ENCODE measurements at regions not wholly inside any gene's neighbourhood (a gene's known extent, or its start where the extent isn't known, plus 50 kb on each side); places are given as distances from the start of the nearest gene placed in this dataset.

DNA sequence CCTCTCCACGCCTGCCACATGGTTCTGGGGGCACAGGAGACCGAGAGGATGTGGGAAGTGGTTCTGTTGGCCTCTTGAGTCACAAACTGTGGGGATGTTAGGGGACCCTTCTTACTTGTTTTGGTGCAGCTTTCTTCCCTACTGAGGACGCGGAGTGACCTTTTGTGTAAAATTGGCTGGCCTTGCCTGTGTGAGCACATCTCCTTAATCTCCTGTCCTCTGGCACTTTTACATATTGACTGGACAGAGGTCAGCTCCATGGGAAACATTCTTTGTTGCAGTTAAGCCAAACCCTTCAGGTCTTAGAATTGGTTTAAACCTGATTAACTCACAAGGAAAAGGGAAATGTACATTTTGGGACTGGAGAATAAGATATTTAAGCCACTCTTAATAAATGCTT, 51.2 kb upstream of the TENM4 start:
- TF ChIP-seq, protein P1, sequence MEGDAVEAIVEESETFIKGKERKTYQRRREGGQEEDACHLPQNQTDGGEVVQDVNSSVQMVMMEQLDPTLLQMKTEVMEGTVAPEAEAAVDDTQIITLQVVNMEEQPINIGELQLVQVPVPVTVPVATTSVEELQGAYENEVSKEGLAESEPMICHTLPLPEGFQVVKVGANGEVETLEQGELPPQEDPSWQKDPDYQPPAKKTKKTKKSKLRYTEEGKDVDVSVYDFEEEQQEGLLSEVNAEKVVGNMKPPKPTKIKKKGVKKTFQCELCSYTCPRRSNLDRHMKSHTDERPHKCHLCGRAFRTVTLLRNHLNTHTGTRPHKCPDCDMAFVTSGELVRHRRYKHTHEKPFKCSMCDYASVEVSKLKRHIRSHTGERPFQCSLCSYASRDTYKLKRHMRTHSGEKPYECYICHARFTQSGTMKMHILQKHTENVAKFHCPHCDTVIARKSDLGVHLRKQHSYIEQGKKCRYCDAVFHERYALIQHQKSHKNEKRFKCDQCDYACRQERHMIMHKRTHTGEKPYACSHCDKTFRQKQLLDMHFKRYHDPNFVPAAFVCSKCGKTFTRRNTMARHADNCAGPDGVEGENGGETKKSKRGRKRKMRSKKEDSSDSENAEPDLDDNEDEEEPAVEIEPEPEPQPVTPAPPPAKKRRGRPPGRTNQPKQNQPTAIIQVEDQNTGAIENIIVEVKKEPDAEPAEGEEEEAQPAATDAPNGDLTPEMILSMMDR (IDR thresholded peaks at IDR 0.05) = no peak
- TF ChIP-seq JUN (IDR thresholded peaks at IDR 0.05) (no peak), POLR2A (IDR thresholded peaks at IDR 0.05; ENCODE audit: low read length) (no peak), ZFP36 (IDR thresholded peaks at IDR 0.05; ENCODE audit: borderline replicate concordance, partially characterized antibody) (no peak), MYC (IDR thresholded peaks at IDR 0.05; ENCODE audit: borderline replicate concordance, low read length) (no peak), KDM1A (IDR thresholded peaks at IDR 0.05; ENCODE audit: low read depth) (no peak), RNF2 (IDR thresholded peaks at IDR 0.05; ENCODE audit: borderline replicate concordance, low read depth) (no peak)
- TF ChIP-seq, protein P2, sequence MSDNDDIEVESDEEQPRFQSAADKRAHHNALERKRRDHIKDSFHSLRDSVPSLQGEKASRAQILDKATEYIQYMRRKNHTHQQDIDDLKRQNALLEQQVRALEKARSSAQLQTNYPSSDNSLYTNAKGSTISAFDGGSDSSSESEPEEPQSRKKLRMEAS (IDR thresholded peaks at IDR 0.05) = no peak
- TF ChIP-seq, protein P3, sequence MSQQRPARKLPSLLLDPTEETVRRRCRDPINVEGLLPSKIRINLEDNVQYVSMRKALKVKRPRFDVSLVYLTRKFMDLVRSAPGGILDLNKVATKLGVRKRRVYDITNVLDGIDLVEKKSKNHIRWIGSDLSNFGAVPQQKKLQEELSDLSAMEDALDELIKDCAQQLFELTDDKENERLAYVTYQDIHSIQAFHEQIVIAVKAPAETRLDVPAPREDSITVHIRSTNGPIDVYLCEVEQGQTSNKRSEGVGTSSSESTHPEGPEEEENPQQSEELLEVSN (IDR thresholded peaks at IDR 0.05; ENCODE audit: borderline replicate concordance, low read depth) = no peak
